Islet of Langerhans (tissue), 1 donor: ENCODE measurements at regions not wholly inside any gene's neighbourhood (a gene's known extent, or its start where the extent isn't known, plus 50 kb on each side); places are given as distances from the start of the nearest gene placed in this dataset.

Source experiments
- FAIRE-seq: peaks from one replicate; lab custom pipeline; 2011; peaks lifted over from hg19 to GRCh38; lab: Jason Lieb, UNC

DNA sequence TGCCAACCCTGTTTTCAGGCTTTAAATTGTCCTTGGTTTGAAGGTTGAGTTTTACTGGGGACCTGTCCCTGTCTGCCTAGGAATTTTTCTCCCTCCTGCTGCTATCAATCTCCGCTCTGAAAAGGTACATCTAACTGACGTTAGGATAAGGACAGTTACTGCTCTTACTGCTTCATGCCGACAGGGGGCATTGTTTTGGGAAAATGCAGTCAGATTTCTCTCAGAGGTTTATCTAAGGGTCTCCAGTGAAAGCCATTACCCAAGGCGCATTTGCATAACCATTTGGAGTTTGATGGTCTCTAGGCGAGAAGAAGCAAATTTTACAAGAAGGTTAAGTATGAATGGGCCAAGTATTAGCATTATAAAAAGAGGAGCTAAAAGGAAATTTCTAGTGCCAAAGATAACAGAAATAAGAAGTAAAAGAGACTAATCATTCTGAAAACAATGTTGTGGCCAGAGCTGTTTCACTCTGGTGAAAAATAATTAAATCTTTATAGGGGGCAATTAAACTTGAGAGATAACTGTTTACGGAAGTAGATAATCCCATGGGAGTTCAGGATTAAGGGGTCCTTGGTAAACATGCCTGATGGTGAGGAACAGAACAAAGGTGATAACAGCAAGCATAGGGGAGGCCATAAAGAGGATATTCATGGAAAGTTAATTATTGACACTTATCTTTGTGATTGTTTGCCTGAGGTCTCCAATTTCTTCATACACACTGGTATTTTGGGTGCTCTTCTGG, 605.0 kb downstream of the MTRR start:
- FAIRE-seq: no peak

DNA sequence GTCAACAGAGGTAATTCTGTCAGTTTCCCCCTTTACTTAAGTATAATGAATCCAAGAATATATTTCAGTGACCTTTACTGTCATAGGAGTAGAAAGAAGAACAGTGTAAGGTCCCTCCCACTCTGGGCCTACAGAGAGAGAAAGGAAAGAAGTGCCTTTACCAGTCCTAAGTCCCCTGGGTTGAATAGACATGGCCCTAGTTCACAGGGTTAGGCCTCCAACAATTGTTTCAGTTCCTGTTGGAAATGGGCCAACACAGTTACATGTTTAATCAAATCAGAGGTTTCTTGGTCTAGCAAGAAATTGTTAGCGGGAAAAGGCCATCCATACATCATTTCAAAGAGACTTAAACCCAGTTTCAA, 605.6 kb downstream of the MTRR start:
- FAIRE-seq: no peak

DNA sequence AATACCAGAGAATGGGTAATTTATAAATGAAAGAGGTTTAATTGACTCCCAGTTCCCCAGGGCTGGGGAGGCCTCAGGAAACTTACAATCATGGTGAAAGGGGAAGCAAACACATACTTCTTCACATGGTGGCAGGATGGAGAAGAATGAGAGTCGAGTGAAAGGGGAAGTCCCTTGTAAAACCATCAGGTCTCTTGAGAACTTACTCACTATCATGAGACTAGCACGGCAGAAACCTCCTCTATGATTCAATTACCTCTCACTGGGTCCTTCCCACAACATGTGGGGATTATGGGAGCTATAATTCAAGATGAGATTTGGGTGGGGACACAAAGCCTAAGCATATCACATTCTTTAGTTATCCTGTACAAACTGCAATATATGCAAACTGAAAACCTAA, 609.4 kb downstream of the MTRR start:
- FAIRE-seq: no peak

DNA sequence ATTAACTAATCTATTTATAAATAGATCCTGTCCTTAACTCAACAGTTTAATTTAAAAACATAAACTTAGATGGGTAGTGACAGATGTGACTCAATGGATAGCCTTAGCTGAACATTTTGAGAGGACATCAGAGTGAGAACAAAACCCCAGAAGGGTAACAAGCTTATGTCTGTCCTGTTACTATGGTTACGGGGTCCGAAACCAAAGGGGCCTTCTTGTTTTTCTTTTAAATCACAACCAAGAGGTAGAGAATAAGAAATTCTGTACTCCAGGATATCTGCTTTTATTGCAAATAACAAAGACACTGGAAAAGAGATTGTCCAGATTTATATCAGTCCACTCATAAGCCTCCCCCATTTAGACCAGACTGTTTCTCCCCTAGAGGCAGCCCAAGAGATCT, 612.1 kb downstream of the MTRR start:
- FAIRE-seq: no peak

DNA sequence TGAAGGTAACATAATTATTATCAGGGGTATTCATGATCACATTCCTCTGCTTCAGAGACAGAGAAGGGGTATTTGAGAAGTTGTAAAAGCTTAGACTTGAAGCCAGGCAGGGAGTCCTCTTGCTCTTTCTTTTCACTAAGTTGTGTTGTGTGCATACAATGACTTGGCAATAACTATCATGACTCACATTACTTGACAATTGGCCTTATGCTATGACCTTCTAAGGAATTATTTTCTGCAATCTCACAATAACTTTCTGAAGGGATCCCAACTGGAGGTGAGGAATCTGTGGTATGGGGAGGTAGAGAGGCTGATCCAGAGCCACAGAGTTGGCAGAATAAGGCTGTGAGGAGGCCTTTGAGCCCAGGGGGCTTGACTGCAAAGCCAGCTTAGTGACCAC, 622.3 kb downstream of the MTRR start:
- FAIRE-seq: no peak

DNA sequence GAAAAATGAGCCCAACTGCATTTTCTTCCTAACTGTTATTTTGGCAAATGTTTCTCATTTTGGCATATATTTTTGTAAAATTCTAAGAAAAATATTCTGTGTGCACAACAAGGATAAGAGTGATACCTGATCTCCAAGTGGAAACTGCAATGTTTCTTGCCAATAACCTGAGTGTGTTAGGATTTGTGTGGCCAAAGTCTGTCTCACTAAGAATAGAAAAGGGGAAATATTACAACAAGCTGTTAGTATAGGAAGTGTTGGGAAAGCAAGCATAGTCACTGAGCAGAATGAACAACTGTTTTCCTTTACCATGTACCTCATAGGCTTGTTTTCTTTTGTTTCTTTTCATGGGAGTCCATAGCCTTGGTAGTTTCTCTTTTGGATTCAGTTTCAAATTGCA, 624.2 kb downstream of the MTRR start:
- FAIRE-seq: no peak

DNA sequence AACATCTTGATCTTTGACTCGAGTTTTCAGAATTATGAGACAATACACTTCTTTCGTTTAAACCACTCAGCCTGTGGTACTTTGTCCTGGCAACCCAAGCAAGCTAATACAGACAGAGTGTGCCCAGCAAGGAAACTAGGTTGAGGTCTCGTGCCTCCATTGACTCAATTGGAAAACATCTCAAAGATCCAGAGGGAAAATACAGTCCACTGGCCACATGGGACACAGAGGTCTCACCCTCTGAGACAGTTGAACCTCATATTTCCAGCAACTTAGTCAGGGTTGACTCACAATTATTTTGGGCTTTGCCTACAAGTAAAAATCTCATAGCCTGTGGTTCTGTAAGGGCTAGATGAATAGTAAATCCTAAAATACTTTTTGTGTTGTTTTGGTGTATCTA, 631.5 kb downstream of the MTRR start:
- FAIRE-seq: no peak

DNA sequence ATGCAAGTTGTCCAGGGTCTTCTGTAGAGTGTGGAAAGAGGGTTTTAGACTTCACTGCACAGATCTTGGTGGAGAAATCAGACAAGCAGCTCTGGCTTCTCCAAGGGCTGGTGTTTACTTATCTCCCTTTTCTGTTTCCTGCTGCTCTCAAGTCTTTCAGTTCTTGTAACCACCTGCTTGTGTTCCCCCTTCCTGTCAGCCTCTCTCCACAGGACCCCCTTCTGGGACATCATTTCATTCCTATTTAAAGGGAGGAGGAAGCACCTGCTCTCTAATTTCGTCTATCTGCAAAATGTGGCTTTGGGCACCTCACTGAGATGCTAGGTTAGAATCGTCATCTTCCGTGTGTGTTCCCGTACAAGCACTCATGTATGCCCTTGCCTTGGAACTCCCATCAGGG, 636.2 kb downstream of the MTRR start:
- no peak for FAIRE-seq

DNA sequence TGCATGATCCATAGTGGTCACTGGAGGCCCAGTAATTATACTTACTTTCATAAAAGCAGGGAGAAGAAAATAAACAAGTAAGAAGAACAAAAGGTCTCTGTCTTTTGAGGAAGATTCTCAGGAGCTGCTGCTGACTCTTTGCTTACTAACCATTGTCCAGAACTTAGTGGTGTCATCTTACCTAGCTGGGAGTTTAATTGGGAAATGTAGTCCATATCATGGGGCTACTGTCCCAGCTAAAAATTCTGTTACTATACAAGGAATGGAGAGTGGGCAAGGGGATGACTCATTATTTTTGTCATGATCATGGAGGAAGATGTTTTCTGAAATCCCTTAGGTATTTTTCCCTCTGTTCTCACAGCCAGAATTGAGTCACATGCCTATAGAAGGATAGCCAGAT, 639.3 kb downstream of the MTRR start:
- FAIRE-seq: no peak

DNA sequence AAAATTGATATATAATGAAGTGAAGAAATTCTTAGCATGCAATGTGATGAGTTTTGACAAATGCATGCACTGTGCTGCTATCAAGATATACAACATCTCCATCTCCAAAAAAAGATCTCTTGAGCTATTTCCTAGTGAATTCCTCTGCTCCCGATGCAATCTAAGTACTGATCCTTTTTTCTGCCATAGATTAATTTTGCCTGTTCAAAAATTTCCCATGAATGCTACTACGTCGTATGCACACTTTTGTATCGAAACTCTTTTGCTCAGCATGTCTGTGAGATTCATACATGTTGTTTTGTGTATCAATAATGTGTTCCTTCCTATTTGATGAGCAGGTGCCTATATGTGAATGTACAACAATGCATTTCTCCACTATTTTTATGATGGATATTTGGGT, 647.4 kb downstream of the MTRR start:
- FAIRE-seq: no peak

DNA sequence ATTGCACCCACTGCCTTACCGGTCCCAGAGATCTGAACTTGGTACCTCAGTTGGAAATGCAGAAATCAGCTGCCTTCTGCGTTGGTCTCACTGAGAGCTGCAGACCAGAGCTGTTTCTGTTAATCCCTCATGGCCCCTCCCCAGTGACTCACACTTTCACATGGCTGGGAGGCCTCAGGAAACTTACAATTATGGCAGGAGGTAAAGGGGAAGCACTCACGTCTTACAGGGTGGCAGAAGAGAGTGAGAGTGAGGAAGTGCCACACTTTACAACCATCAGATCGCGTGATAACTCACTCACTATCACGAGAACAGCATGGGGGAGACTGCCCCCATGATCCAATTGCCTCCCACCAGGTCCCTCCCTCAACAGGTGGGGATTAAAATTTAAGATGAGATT, 648.5 kb downstream of the MTRR start:
- no peak for FAIRE-seq

DNA sequence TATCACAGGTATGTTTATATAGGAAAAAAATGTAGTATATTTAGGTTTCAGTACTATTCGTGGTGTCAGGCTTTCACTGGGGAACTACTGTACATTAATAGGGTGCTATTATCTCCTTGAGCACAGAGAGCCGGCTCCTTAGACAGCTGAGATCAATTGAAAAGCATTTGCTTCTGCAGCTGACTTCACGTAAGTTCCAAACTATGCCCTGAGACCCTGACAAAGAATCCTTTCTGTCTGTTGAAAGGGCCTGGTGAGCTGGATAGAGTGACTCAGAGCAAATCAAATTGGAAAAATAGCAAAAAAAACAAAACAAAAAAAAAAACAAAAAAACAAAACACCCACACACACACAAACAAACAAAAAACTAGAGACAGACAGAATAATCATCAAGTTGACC, 652.0 kb downstream of the MTRR start:
- no peak for FAIRE-seq

DNA sequence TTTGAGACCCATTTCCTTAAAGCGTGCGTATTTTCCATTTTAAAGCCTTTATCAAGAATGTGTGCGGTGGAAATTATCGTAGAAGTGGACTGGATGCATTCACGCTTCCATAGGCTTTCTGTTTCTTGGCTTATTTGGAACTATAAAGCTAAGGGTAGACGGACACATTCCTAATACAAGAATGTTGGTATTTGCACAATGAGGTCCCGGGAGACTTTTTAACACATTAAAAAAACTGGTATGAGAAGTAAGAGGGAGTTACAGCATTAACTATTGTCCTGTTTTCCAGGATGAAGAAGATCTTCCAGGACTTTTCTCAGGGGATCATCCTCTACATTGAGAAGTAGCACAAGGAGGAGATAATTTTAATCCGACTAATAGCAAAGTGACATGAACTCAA, 653.0 kb downstream of the MTRR start:
- FAIRE-seq: no peak

DNA sequence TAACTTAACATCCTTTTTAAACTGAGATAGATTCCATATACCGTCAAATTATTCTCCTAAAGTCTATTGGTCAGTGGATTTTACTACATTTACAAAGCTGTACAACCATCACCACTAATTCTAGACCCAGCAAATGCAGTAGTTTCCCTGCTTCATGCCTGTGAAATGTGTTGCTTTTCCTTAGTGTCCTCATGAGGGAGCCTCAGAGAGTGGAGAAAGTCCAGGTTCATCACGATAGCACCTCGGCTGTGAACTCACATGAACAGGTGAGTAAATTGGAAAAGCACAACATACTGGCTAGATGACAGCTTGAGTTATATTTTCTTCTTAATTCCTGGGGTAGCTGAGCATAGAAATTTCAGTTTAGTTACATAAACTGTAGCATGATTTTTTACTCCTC, 653.7 kb downstream of the MTRR start:
- FAIRE-seq: no peak

DNA sequence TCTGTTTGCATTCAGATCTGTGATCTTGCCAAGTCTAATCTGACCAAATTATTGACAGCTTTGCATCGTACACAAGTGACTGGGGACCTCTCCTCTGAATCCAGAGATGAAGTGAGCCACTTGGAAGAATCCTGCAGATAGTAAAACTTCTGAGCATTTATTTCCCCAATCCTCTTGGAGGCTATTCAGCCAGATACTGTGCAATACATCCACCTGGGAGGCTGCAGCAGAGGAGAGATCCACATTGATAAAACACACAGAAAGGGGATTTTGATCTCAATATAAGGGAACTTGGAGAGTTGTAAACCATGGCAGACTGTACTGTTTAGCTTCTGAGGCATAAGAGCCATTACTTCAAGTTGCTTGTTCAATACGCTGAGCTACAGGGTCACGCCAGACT, 654.6 kb downstream of the MTRR start:
- no peak for FAIRE-seq

DNA sequence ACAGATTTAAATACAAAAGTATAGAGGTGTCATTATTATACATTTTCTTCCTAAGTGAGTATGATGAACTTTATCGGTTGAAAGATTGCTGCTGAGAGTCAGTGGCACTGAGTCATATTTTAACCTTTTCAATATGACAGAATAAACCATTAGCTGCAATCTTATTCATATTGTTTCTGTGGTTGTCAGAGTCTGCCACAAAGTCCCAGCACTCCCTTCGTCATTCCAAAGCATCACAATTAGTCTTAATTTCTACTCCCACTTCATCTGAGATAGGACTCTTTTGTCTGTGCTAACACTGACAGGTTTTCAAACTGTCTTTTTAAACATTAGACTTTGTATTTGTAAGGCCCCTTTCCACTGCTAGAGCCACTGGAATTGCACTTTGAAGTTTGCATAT, 656.9 kb downstream of the MTRR start:
- FAIRE-seq: no peak

DNA sequence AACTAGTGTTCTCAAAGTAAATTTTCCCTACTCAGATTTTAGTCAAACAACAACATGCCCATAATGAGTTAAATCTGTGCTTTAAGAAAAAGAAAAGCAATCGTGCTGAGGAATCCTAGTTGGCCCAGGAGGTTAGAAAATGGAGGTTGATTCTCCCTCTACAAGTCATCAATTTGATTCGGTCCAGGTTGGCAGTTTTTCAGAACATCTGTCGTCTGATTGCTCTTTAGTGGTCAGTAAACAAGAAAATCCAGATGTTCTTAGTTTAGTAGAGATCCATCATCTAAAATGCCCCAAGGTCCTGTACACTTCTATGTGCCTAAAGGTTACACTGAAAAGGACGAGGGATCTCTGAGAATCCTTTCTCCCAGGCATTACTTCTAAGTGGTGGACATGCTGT, 659.2 kb downstream of the MTRR start:
- no peak for FAIRE-seq

DNA sequence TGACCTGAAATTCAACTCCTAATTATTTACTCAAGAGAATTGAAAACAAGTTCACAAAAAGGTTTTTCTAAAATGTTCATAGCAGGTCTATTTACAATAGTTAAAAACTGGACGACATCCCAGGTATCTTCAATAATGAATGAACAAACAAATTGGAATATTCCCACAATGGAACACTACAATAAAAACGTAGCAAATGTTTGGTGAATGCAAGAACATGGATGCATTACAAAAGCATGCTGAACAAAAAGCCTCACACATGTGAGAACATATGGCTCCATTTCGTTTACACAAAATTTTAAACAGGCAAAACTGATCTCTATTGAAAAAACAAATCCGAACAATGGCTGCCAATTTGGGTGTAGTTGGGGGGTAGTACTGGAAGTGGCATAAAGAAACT, 669.9 kb downstream of the MTRR start:
- no peak for FAIRE-seq

DNA sequence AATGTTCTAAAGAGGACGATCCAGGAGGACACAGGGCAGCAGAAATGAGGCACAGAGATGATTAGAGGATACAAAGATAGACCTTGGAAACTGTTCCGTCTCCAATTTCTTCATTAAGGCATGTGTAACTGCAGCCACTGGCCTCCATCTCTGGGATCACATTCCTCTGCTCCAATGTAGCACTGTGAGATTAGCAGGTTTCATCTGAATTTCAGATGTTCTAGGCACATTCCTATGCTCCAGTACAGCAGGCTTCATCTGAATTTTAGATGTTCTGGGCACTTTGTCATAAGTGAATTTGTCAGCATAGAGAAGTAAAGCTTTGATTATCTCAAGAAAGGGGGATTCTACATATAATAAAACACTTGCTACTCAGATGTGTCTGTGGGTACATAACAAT, 671.4 kb downstream of the MTRR start:
- FAIRE-seq: no peak

DNA sequence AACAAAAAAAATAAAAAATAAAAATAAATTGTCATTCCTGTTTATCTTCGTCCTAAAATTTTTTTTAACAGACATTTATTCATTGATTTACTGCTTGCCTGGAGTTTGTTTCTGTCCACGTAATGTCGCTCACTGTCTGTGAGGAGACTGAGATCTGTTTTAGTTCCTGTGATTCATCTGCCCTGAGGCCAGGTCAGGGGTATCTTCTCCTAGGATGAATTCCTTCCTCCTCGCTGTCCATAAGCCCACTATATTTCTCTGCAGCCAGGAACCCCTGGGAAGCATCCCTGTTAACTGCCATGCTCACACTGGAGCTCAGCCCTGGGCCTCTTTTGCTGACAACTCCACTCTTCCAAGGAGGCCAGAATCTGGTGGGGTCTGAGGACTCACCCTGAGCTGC, 682.0 kb downstream of the MTRR start:
- no peak for FAIRE-seq

DNA sequence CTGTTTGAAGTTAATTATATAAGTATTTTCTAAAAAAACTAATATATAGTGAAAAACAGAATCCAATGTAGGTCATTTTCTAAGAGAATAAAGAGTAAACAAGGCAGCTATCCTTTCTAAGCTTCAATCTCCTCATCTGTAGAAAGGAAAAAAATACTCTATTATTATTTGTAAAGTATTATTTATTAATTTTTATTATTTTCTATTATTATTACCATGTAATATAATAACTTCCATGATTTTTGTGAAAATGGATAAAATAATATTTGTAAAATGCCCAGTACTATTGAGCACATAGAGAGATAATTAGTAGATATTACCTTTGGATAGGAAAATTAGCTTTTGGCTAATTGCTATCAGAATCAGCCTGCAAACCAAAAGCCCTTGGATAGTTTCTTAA, 684.4 kb downstream of the MTRR start:
- no peak for FAIRE-seq

DNA sequence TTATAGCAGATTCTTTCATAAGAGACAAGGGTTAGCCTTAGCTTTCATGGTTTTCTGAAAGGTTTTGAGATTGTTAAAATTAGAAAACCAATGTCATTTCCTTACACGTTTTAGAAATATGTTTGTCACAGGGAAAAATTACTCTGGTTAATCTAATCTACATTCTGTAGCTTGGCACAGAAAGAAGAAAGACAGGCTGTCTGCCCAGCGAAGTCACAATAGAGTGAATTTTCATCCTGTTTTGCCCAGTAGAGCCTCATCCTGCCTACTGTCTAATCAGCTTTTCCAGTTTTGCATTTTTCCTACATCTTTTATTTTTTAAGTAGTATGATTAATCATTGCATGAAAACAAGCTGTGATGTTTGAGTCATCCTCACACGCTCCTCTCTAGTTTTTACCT, 688.8 kb downstream of the MTRR start:
- FAIRE-seq: no peak

DNA sequence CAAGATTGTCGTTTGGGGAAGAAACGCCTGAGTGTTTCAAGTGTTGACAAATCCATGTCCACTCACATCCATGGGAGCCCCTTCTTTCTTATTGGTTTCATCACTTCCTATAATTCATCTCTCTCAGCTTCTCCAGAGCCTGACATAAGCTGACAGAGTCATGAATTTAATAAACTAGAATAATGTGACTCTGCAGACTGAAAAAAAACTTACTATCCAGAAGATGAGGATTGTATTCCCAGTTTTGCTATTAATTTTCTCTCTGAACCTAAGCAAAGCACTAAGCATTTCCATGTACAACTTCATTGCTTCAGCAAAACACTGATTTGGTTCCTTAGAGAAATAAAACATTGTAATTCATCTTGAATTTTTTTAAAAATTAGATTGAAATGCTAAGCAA, 691.8 kb downstream of the MTRR start:
- FAIRE-seq: no peak

DNA sequence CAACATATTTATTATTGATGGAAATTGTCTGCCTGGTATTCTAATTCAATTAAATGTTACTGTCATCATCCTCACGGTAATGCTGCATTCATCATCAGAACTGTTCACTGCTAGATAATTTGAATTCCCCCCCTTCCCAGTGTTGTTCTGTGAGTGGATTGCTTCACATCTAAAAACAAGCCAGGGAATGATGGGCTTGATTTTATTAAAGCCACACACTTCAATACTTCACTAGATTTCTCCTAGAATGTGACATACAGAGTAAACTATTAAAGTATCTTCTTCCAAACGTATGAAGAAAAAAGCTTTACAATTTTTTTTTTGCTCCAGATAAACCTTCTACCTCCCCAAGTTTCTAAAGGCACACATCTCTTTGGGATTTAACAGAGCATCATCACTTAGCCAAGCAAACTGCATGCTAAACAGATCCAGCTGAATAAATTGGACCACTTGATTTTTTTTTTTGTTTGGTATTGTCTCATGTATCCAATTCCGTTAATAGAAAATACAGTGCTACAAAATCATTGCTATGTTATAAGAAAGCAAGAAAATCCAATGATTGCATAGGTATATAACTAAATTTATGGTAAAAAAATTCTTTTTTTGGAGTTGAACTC, 692.4 kb downstream of the MTRR start:
- no peak for FAIRE-seq

DNA sequence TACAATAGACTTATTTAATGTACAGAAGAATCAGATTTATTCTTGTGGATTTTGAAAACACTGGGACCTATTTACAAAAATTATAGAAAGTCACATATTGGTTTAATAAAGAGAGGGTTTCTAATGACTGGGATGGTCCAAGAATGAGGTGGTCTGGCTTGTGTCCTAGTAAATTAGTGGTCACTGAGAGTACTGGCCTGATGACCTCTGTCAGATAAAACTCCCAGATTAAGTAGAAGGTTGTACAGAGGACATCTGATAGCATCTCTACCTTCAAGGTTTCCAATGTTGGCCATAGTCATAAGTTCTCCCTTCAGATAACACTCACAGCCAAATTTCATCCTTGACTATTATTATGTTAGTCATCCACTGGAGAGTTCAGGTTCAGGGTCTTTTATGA, 692.9 kb downstream of the MTRR start:
- no peak for FAIRE-seq
